Loucy (cell line): ENCODE measurements at regions not wholly inside any gene's neighbourhood (a gene's known extent, or its start where the extent isn't known, plus 50 kb on each side); places are given as distances from the start of the nearest gene placed in this dataset.

Experiments used
- EZH2phosphoT487 ChIP-seq: fragments of 200-600 bp; IDR thresholded peaks from 2 replicates; pipeline ENCODE4 v1.6.1; 2018; ENCODE audit warnings: antibody characterized with exemption, mild to moderate bottlenecking, moderate library complexity, borderline replicate concordance
- TF ChIP-seq, protein P1 (sequence below): fragments of 200-600 bp; sonication (generic); conservative IDR thresholded peaks from 2 replicates; pipeline ENCODE4 v1.5.1; 2014; ENCODE audit warnings: mild to moderate bottlenecking, antibody characterized with exemption, low read length

DNA sequence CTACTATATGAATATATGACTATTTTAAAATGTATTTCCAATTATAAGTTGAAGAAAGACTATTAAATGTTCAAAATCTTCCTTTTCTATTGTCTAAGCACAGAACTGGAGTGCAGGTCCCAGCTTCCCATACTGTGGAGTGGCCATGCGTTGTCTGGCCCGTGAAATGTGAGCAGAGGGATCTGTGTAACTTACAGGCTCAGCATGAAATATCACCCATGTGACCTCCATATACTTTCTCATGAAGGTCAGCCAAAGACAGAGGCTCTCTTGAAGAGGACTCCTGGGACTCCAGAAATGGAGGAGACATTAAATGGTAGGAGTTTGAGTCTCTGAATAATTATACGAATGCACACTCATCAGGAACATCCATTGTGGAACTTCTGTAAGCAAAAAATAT lies 92.4 kb upstream of the CAV2 start:
- TF ChIP-seq, protein P1, sequence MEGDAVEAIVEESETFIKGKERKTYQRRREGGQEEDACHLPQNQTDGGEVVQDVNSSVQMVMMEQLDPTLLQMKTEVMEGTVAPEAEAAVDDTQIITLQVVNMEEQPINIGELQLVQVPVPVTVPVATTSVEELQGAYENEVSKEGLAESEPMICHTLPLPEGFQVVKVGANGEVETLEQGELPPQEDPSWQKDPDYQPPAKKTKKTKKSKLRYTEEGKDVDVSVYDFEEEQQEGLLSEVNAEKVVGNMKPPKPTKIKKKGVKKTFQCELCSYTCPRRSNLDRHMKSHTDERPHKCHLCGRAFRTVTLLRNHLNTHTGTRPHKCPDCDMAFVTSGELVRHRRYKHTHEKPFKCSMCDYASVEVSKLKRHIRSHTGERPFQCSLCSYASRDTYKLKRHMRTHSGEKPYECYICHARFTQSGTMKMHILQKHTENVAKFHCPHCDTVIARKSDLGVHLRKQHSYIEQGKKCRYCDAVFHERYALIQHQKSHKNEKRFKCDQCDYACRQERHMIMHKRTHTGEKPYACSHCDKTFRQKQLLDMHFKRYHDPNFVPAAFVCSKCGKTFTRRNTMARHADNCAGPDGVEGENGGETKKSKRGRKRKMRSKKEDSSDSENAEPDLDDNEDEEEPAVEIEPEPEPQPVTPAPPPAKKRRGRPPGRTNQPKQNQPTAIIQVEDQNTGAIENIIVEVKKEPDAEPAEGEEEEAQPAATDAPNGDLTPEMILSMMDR: no peak
- no peak for TF ChIP-seq EZH2phosphoT487
